ENCODE measurements at regions not wholly inside any gene's neighbourhood (a gene's known extent, or its start where the extent isn't known, plus 50 kb on each side); places are given as distances from the start of the nearest gene placed in this dataset.

- TF ChIP-seq FOXK2 (IDR thresholded peaks at IDR 0.05), result no peak
- TF ChIP-seq TARDBP (IDR thresholded peaks at IDR 0.05), result no peak
- no peak for TF ChIP-seq ZNF384 (IDR thresholded peaks at IDR 0.05)
- no peak for TF ChIP-seq CTBP1 (IDR thresholded peaks at IDR 0.05; ENCODE audit: borderline replicate concordance)
- no peak for TF ChIP-seq HDGF (IDR thresholded peaks at IDR 0.05; ENCODE audit: borderline replicate concordance)
- TF ChIP-seq SUZ12 (IDR thresholded peaks at IDR 0.05), result no peak
- no peak for TF ChIP-seq LEF1 (IDR thresholded peaks at IDR 0.05; ENCODE audit: borderline replicate concordance)
- no peak for TF ChIP-seq ARNT (IDR thresholded peaks at IDR 0.05)
- no peak for TF ChIP-seq FOXM1 (IDR thresholded peaks at IDR 0.05; ENCODE audit: borderline replicate concordance)
- TF ChIP-seq L3MBTL2 (conservative IDR thresholded peaks at IDR 0.05), result no peak
- TF ChIP-seq SP1 (IDR thresholded peaks at IDR 0.05), result no peak
- TF ChIP-seq PKNOX1 (IDR thresholded peaks at IDR 0.05), result no peak
- no peak for TF ChIP-seq ELF4 (IDR thresholded peaks at IDR 0.05)
- no peak for TF ChIP-seq BHLHE40 (IDR thresholded peaks at IDR 0.05; ENCODE audit: borderline replicate concordance)
These were observed 151.0 kb downstream of the RBFOX3 start for GRCh38 chr17:79459846-79460245.
